Fibroblast of mammary gland (primary cell): ENCODE measurements at regions not wholly inside any gene's neighbourhood (a gene's known extent, or its start where the extent isn't known, plus 50 kb on each side); places are given as distances from the start of the nearest gene placed in this dataset.

Experiments
- DNase-seq: peaks from one replicate; pipeline ENCODE4 v3.0.0-alpha.2; 2010; ENCODE audit warnings: low read depth
- H3K4me3 ChIP-seq: 2 replicates; pipeline ENCODE4 v1.5.1; 2011; ENCODE audit warnings: low read depth, mild to moderate bottlenecking, low read length, moderate library complexity; ENCODE audit not compliant: control insufficient read depth
- CTCF ChIP-seq: conservative IDR thresholded peaks from 2 replicates; pipeline ENCODE4 v1.5.1; 2011; ENCODE audit warnings: low read depth, low read length, inconsistent platforms; ENCODE audit not compliant: control insufficient read depth, insufficient read depth

- TF ChIP-seq CTCF: no peak
- no peak overlapping the region for H3K4me3 ChIP-seq
- DNase-seq: no peak
Measured at GRCh38 chr5:141771562-141771961, 89.5 kb upstream of the ARAP3 start.

GRCh38 chr5:141771031-141771430 is 89.0 kb upstream of the ARAP3 start:
- TF ChIP-seq CTCF: no peak
- H3K4me3 ChIP-seq: no peak overlapping the region
- DNase-seq: no peak

GRCh38 chr5:141769671-141770070 is 87.6 kb upstream of the ARAP3 start:
- no peak for TF ChIP-seq CTCF
- DNase-seq: no peak
- H3K4me3 ChIP-seq: no peak overlapping the region

GRCh38 chr5:141767671-141768070 is 85.6 kb upstream of the ARAP3 start:
- TF ChIP-seq CTCF: no peak
- no peak overlapping the region for H3K4me3 ChIP-seq
- DNase-seq: no peak

GRCh38 chr5:141765896-141766551 is 84.0 kb upstream of the ARAP3 start:
- no peak for DNase-seq
- no peak overlapping the region for H3K4me3 ChIP-seq
- no peak for TF ChIP-seq CTCF

GRCh38 chr5:141763541-141763940 is 81.5 kb upstream of the ARAP3 start:
- TF ChIP-seq CTCF: no peak
- no peak overlapping the region for H3K4me3 ChIP-seq
- no peak for DNase-seq
